ENCODE measurements at regions not wholly inside any gene's neighbourhood (a gene's known extent, or its start where the extent isn't known, plus 50 kb on each side); places are given as distances from the start of the nearest gene placed in this dataset.

DNA sequence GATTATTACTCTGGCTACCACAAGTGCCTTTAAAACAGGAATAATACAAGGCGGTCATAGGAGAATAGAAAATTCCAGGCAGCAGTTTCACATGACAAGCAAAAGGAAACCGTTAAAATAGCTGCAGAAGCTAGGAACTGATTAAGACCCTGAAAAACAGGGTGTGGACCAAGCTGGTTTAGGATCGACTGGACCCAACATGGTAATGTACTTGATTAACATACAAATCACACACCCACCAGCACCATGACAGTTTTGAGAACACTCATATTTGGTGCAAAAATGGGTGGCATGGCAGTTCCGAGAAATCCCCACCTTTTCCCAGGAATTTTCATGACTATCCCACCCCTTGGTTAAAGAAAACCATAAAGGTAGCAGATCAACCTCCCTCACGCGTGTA, 51.9 kb upstream of the TMEM163 start:
- DNase-seq, result no peak

DNA sequence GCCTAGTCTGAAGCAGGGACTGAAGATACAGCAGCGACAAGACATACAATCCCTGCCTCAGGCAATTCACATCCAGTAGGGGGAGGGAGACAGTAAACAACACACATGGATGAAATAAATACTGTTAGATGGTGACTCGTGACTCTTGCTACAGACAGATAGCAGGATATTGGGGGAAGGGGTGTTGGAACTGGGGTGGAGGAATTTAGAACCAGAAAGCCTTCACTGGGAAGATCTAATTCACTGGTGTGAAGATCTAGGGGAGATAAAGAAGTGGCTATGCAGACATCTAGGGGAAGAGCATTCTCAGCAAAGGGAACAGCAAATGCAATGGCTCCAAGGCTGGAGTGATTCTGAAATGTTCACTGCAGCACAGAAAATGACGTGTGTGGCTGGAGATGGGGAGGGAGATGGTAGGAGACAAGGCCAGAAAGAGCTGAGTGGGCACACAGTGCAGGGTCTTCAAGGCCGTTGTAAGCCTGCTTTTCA, 52.6 kb upstream of the TMEM163 start:
- no peak for DNase-seq

DNA sequence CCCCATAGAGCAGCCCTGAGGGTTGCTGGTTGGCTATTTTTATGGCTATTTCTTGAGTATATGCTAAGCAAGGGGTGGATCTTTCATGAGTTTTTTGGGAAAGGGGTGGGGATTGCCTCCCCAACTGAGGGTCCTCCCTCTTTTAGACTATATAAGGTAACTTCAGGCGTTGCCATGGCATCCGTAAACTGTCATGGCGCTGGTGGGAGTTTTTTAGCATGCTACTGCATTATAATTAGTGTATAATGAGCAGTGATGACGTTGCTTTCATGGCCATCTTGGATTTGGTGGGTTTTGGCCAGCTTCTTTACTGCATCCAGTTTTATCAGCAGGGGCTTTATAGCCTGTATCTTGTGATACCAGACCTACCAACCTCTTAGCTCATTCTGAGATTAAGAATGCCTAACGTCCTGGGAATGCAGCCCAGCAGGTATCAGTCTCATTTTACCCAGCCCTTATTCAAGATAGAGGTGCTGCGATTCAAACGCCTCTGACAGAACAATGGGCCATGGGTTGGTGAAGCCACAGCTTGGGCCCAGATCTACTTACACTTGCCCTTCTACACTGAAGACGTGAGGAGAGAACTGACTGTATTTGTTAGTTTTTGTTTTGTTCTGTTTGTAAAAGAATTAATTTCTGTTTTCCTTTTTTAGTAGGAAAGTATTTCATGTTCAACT, 53.8 kb upstream of the TMEM163 start:
- DNase-seq, result no peak

DNA sequence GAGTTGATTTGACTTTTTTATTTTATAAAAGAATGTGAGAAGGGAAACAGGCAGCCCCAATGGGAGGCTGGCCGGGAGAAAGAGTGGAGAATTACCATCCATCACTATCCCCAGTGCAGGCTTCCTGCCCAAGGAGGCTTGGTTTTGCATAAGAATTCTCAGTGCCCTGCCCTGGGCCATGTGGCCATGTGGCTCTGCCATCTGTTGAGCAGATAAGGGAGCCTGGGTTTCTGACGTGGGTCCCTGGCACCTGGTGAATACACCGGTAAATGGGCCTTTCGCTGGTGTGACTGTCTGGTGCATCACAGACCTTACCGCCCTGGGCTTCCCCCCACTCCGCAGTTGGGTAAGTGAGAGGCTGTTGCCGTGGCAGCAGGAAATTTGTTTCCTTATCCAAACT, 54.5 kb upstream of the TMEM163 start:
- no peak for DNase-seq

DNA sequence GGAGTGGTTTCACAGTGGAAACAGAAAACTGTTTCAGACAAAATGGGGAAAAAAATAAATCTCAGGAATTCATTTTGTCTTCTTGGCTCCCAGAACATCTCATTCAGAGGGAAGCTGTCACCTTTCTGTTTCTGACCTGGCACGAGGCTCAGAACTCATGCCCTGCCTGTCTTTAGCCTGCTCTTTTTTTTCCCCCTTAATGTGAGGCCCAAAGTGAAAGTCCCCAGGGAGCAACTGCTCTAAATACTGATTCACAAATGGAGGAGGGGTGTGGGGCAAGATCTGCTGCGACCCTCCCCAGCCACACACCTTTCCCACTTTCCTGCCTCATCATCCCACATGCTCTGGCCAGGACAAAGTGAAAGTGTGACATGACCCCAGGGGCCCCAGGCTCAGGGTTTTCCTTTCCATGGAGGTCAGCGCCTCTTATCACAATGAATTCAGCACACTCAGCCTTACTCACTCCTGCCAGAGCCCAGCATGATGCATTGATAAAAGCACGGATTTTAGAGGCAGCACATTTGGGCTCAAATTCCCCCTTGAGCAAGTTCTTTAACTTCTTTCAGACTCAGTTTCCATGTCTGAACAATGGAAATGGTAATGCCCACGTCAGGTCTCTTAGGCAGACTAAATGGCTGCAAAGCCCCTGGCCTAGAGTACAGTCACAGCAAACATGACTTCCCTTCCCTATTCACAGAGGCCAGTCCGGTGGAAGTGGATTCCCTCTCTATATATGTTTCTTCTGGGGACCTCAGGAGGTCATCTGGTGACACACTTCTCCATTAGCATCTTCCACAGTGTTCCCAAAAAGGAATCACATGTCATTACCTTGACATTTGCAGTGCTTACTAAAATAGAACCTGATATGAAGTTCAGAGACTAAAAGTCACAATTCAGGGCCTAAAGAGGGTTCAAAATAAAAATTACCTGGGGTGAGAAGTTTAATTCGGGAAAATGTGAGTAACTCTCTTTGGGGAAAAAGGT, 55.3 kb upstream of the TMEM163 start:
- no peak for DNase-seq

DNA sequence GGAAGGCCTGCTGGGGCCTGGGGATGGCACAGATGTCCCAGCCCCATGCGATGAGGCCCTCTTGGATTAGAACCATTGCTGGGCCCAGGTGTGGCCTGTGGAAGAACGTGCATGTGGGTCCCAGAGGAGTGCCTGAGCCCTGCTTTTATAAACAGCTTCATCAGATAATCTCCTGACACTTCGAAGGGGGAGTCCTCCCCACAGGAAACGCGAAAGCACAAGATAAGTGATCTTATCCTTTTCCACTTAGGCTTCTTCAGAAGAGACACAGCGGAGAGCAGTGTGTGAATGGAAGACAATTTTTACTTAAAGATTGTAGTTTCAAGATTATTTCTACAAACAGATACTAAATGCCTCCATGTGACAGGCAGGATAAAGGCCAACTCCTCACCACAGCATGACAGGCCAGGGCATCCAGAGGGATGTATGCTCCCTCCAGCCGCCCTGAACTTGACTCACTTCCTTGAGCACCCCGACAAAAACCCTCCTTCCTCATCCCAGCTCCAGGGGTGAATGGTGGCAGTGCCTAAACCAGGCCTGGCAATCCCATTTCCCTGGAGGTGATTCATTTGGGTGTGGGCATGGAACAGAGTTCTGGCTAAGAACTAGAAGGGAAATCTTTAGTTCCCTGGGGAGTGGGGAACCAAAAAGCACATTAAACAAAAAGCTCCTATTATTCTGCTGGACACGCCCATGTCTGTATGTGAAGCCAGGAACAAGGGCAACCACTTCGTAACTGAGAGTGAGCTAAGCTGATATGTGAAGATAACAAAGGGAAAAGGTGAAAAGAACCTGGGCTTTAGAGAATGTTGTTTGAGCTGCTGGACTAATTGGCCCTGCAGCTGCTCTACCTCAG, 56.2 kb upstream of the TMEM163 start:
- DNase-seq, result no peak

DNA sequence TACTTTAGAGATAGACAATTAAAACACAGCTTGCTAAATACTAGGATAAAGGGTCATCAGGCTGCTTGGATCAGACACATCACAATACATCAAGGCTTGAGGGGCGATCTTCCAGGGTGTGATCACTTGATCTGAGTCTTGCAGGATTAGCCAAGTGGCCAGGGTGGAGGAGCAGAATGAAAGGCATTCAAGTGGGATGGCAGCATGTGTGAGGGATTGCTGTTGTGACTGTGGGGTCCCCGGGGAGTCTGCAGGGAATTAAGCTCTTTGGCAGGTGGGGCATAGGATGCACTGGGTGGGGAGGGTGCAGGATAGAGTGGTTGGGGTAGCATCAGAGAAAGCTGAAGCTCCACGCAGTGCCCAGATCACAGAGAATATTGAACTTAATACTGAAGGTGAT, 58.0 kb upstream of the TMEM163 start:
- DNase-seq, result no peak

DNA sequence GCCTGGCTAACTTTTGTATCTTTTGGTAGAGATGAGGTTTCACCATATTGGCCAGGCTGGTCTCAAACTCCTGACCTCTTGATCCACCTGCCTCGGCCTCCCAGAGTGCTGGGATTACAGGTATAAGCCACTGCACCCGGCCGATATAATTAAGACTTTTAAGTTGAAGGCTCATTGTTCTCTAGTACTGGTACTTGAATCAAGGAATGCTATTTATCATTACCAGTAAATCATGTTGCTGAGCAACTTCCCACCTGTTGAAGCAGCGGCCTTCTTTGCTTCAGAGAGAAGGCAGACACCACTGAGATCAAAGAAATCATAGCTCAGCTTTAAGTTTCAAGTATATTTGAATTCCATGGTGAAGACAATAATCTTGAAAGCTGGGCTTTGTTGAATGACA, 58.8 kb upstream of the TMEM163 start:
- no peak for DNase-seq

DNA sequence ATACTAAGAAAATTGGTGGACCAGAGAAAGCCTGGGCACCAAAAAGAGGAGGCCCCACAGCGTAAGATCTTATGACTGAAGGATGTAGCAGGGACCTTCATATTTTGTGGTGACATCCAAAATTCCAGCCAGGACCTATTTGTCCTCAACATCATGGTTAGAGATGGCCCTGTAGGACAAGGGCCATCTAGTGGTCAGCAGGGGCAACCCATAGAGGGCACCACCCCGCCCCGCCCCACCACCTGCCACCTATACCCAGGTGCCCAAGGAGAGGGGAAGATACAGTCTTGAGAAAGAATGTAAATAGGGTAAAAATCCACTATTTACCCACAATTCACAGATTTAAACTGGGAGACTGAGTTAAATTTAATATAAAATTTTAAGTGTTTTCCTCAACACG, 59.6 kb upstream of the TMEM163 start:
- DNase-seq, result no peak

DNA sequence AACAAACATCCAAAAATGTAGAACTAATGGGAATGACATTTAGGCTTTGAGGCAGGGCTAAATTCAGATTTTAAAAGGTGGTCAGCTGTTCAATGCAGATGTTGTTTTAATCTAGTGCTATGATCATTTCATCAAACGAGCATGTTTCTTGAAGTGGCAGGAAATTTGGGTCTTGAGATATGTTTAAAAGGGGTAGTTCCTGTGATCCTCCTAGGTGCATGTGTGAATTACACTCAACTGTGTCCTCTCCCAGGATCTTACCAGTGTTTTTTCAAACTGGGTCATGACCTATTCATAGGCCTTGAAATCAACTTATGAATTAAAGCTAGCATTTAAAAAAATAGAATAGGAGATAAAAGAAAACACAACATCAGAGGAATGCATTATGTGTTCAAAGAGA, 57.4 kb upstream of the ACMSD start:
- DNase-seq, result no peak

DNA sequence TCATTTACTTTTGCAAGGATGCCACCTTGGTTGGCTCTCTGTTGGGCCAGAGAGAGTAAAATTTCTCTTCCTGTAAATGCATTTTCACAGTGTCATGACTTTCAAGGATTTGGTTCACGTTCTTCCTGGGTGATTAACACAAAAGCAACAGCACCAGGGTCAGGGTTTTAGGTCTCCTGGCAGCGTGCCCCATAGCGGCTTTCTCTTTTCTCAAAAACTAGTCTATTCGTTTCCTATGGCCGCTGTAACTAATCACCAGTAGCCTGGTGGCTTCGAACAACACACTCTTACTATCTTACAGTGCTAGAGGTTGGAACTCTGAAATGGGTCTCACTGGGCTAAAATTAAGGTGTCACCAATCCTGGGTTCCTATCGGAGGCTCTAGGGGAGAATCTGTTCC, 56.3 kb upstream of the ACMSD start:
- DNase-seq, result no peak

DNA sequence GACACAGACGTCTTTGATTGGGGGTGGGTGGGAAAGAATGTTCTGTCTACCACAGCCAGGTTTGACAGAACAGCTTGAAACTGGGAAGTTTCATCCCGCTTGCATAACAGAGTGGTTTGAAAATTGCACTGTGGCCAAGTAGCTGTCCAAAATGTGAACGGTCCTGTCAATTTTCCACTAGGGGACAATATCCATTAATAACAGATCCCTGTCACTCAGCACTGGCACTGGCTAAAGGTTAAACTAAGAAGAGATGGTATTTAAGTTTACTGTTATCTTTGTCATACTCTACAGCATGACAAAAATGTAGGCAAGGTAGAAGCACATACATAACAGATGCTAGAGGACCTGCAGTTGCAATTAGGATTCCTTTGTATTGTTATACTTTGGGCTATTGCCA, 55.6 kb upstream of the ACMSD start:
- peak; percentile 51 to 85 for DNase-seq

DNA sequence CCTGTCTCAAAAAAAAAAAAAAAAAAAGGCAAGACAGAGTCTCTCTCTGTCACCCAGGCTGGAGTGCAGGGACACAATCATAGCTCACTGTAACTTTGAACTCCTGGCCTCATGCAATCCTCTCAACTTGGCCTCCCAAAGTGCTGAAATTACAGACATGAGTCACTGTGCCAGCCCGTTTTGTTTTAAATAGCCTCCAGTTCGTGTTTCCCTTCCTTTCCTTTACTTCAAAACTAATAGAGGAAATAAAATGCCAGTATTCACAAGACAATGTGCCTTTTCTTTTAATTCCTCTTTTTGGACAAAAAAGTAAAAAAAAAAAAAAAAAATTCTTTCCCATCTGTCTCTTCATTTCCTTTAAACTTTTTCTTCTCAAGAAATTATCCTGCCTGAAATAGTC, 54.5 kb upstream of the ACMSD start:
- peak; percentile 53 to 65 for DNase-seq

DNA sequence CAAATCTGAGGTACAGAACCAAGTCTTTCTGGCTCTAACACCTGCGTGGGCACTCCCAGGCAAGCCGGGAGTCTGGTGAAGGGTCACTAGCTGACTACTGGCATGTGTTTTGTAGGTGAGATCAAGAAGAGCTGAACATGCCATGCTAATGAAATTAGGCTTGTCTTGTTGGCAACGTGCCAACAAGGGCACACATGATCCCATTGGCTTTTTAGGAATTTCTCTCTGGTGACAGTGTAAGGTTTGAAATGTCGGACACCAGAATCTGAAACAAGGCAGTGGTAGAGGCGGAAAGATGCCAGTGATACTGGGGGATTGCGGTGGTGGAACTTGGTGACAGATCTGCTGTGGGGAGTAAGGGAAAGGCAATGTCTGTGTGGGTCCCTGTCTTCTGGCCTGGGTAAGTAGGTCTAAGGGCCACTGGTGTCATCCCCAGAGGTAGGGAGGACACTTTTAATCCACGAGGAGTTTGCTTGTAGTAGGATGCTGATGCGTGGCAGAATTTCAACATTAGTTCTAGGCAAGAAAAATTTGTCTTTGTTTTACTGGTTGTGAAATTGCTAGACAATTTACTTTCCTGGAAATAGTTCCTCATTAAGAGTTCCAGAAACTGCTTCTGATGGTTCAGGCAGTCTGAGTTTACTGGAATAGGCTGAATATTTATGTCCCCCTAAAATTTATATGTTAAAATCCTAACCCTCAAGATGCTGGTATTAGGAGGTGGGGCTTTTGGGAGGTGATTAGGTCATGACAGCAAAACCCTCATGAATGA, 52.6 kb upstream of the ACMSD start:
- DNase-seq, result peak; percentile 23 to 46

DNA sequence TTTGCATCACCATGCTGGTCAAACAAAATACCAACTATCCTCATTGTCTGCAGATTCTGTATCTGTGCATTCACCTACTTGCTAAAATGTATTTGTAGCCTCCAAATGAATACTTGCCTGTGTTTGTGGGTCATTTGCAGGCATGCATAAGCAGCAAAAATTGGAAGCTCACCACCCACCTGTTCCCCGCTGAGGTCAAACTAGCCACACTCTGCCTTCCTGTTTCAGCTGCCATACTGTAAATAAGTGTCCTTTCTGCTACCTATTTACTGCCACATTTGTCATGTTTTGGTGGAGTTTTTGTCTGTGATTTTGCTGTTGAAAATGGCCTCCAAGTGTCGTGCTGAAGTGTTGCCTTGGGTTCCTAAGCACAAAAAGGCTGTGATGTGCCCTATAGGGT, 50.0 kb upstream of the ACMSD start:
- DNase-seq, result no peak

Data from inflammatory macrophage treated with lipopolysaccharide for 1 hour (primary cell).